ENCODE measurements at regions not wholly inside any gene's neighbourhood (a gene's known extent, or its start where the extent isn't known, plus 50 kb on each side); places are given as distances from the start of the nearest gene placed in this dataset.

DNA sequence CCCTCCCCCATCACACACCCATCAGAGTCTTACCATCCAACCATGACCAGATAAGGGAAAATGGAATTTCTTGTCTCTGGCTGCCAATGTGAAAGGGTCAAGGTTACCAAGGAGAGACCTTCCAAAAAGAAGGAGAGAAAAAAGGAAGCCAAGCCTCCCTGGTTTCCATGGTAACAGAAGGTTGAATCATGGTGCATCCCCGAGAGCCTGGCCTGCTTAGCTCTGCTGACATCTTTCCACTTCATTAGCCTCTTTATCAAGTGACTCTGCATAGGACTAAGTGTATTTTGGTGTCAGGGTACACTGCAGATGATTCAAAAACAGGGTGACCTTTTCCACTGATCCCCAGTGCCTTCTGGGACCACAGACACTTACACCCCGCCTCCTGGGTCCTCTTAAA lies 225.7 kb upstream of the PPP2R3A start:
- Histone ChIP-seq H3K4me3 (replicated peaks in 1 of 3) (no peak overlapping the region), H3K9me3 (no peaks in the 10 kb centered on the region), H3K27me3 (no peaks in the 10 kb centered on the region), H3K27ac (no peak overlapping the region), H3K4me1 (no peaks in the 10 kb centered on the region), H3K36me3 (no peaks in the 10 kb centered on the region)
- TF ChIP-seq, protein P1, sequence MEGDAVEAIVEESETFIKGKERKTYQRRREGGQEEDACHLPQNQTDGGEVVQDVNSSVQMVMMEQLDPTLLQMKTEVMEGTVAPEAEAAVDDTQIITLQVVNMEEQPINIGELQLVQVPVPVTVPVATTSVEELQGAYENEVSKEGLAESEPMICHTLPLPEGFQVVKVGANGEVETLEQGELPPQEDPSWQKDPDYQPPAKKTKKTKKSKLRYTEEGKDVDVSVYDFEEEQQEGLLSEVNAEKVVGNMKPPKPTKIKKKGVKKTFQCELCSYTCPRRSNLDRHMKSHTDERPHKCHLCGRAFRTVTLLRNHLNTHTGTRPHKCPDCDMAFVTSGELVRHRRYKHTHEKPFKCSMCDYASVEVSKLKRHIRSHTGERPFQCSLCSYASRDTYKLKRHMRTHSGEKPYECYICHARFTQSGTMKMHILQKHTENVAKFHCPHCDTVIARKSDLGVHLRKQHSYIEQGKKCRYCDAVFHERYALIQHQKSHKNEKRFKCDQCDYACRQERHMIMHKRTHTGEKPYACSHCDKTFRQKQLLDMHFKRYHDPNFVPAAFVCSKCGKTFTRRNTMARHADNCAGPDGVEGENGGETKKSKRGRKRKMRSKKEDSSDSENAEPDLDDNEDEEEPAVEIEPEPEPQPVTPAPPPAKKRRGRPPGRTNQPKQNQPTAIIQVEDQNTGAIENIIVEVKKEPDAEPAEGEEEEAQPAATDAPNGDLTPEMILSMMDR (IDR thresholded peaks at IDR 0.05): no peak
- TF ChIP-seq POLR2A (IDR thresholded peaks at IDR 0.05): no peak
- DNase-seq: no peak
- intact Hi-C loops (cut with DNase I): no loop called here
- WGBS, 2 donors: 52 to 70% methylated on average over 2 of the region's 2 CpGs

GRCh38 chr3:135740211-135740610 lies 225.3 kb upstream of the PPP2R3A start:
- H3K36me3 ChIP-seq: no peaks in the 10 kb centered on the region
- no peak overlapping the region for H3K27ac ChIP-seq
- TF ChIP-seq, protein P1 (IDR thresholded peaks at IDR 0.05): no peak
- no peak for TF ChIP-seq POLR2A (IDR thresholded peaks at IDR 0.05)
- H3K27me3 ChIP-seq: no peaks in the 10 kb centered on the region
- no peaks in the 10 kb centered on the region for H3K9me3 ChIP-seq
- H3K4me1 ChIP-seq: no peaks in the 10 kb centered on the region
- H3K4me3 ChIP-seq (replicated peaks in 1 of 3): no peak overlapping the region
- WGBS, 2 donors: 45 to 47% methylated on average over 9 of the region's 9 CpGs
- DNase-seq: no peak
- intact Hi-C loops (cut with DNase I): no loop called here

DNA sequence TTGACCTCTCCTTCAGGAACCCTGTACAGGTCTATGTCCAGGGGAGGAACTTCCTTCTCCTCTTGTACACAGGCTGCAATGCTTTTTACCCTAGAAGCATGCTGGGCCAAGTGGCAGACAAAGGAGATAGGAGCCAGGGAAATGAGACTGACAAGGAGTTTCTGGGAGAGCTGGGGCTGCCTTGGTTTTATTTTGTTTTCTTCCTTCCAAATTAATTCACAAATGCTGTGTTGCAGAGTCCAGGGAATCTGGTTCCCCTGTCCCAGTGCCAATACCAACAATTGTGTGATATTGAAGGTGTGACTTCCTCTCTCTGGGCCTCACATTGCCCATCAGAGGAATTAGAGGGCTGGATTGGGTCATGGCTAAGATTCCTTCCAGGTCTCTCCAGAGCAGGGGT lies 224.8 kb upstream of the PPP2R3A start:
- intact Hi-C loops (cut with DNase I): no loop called here
- no peaks in the 10 kb centered on the region for H3K9me3 ChIP-seq
- no peak overlapping the region for H3K27ac ChIP-seq

GRCh38 chr3:135751991-135752390 lies 213.5 kb upstream of the PPP2R3A start:
- Histone ChIP-seq H3K36me3 (no peaks in the 10 kb centered on the region), H3K27me3 (no peaks in the 10 kb centered on the region), H3K27ac (no peak overlapping the region), H3K4me1 (no peaks in the 10 kb centered on the region), H3K9me3 (no peaks in the 10 kb centered on the region), H3K4me3 (replicated peaks in 1 of 3) (no peak overlapping the region)
- TF ChIP-seq POLR2A (IDR thresholded peaks at IDR 0.05): no peak
- TF ChIP-seq, protein P1 (IDR thresholded peaks at IDR 0.05): no peak
- intact Hi-C loops (cut with DNase I): no loop called here
- 77 to 78% methylated on average over 4 of the region's 4 CpGs for WGBS, 2 donors
- DNase-seq: no peak

More for the DNA sequence above, 224.8 kb upstream of the PPP2R3A start:
- TF ChIP-seq POLR2A (IDR thresholded peaks at IDR 0.05): no peak
- TF ChIP-seq, protein P1 (IDR thresholded peaks at IDR 0.05): no peak
- no peaks in the 10 kb centered on the region for H3K36me3 ChIP-seq
- H3K4me3 ChIP-seq (replicated peaks in 1 of 3): no peak overlapping the region
- H3K27me3 ChIP-seq: no peaks in the 10 kb centered on the region
- H3K4me1 ChIP-seq: no peaks in the 10 kb centered on the region
- DNase-seq: no peak

DNA sequence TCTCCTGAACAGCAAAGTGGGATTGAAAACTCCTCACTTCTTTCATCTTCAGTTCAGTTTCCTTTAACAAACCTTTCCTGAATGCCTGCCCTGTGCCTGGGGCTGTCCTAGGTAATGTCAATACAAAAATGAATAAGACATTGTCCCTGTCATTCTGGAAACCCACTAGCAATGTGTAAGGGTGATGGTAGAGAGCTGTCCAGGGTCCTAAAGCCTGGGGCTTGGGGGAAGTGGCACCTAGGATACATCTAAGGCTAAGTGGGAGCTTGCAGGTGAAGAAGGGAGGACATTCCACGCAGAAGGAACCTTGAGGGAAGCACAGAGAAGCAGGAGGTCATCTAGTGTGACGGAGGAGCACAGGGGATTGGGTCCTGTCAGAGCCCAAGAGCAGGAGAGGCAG lies 212.7 kb upstream of the PPP2R3A start:
- H3K36me3 ChIP-seq: no peaks in the 10 kb centered on the region

More for the DNA sequence above, 212.7 kb upstream of the PPP2R3A start:
- no peak overlapping the region for H3K27ac ChIP-seq
- TF ChIP-seq, protein P1 (IDR thresholded peaks at IDR 0.05): no peak
- no peak for TF ChIP-seq POLR2A (IDR thresholded peaks at IDR 0.05)
- no peaks in the 10 kb centered on the region for H3K4me1 ChIP-seq
- no peaks in the 10 kb centered on the region for H3K27me3 ChIP-seq
- DNase-seq: no peak
- H3K9me3 ChIP-seq: no peaks in the 10 kb centered on the region
- 64 to 77% methylated on average over 2 of the region's 2 CpGs for whole genome bisulfite sequencing, 2 donors
- H3K4me3 ChIP-seq (replicated peaks in 1 of 3): no peak overlapping the region
- intact Hi-C loops (cut with DNase I): no loop called here
